Activated T-cell treated with anti-CD3 and anti-CD28 coated beads, Interleukin-2, amount 50 U/mL, for 1 hour (primary cell): ENCODE measurements at regions not wholly inside any gene's neighbourhood (a gene's known extent, or its start where the extent isn't known, plus 50 kb on each side); places are given as distances from the start of the nearest gene placed in this dataset.

Experiments used
- DNase-seq: peaks from one replicate; pipeline ENCODE4 v3.0.0-alpha.2; 2020

GRCh38 chr6:109295109-109295773 is 87.0 kb downstream of the CD164 start:
- DNase-seq: no peak

GRCh38 chr6:109292983-109293586 is 89.2 kb downstream of the CD164 start:
- DNase-seq: no peak

- no peak for DNase-seq
Observed at GRCh38 chr6:109292420-109292819, 89.8 kb downstream of the CD164 start.

GRCh38 chr6:109291902-109292301 is 90.4 kb downstream of the CD164 start:
- no peak for DNase-seq

- no peak for DNase-seq
Observed at GRCh38 chr6:109290143-109290931, 91.9 kb downstream of the CD164 start.

DNA sequence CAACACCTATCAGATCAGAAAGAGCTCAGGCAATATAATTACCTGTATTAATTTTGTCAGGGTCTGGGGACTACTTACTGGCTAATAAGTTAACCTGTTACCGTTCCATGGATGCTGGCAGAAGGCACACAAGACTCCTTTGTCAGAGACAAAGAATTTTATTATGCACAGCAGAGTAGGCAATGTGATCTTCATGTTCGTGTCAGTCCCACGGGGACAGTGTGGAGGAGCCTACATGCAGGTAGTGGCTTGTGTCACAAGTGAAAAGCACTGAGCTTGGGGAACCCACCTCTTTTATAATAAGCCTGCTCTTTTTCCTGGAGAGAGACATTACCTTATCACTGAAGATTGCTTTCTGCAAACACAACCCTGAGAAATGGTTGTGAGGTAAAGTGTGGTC is 96.9 kb downstream of the CD164 start:
- no peak for DNase-seq

DNA sequence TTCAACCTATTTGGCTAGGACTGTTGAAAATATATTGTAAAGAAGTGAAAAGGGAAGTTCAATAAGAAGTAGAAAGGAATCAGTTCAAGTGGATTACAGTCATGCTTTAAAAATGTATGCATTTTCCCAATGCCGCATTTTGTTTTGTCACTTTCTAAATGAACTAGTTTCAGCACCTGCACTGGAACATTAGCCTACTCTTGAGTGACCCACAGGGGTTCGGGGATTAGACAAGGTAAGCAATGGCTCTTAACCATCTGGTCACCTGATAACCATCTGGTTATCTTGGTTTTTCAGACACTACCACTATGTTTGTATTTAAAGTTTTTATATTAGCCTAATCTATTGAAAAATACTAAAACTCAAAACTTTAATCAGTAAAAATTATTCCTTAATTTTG is 97.6 kb downstream of the CD164 start:
- no peak for DNase-seq

GRCh38 chr6:109282756-109283155 is 99.5 kb downstream of the CD164 start:
- no peak for DNase-seq

- no peak for DNase-seq
Observed at GRCh38 chr6:109279628-109280027, 102.6 kb downstream of the CD164 start.

GRCh38 chr6:109271622-109272021 is 110.6 kb downstream of the CD164 start:
- no peak for DNase-seq

GRCh38 chr6:109269953-109270517 is 112.2 kb downstream of the CD164 start:
- no peak for DNase-seq

GRCh38 chr6:109269057-109269456 is 113.2 kb downstream of the CD164 start:
- no peak for DNase-seq

GRCh38 chr6:109265530-109265929 is 116.7 kb downstream of the CD164 start:
- DNase-seq: no peak

- DNase-seq: no peak
Observed at GRCh38 chr6:109263873-109264700, 118.2 kb downstream of the CD164 start.

DNA sequence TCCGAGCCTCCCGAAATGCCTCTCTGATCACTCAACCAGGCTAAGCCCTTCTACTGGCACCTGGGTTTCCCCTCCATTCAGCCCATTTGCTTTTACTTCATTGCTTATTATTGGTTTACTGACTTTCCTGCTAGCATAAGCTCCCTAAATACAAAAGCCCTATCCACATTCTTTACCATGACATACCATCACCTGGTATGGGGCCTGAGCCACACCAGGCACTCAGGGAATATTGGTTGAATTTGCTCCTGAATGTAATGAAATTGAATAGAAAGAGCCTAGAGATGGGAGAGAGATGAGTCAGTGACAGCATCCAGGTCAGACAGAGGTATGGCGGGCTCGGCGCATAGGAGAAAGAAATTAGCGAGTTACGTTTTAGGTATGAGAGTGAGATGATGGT is 120.0 kb downstream of the CD164 start:
- DNase-seq: no peak

GRCh38 chr6:109261811-109262210 is 120.5 kb downstream of the CD164 start:
- no peak for DNase-seq

DNA sequence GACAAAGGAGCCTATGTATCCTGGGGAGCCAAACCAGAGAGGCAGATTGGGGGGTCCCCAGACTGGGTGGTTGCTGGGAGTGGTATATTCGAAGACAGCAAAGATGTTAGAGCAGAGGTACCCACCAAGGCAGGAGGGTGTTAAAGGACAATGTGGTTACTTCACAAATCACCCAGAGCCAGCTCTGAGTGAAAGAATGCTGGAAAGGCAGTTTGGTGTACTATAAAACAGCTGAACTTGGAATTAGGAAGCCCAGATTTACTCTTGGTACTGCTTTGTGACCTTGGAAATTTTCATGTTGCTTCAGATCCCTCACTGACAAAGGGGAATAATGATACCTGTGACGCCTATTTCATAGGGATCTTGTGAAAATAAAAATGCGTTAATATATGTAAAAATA is 121.6 kb downstream of the CD164 start:
- no peak for DNase-seq

DNA sequence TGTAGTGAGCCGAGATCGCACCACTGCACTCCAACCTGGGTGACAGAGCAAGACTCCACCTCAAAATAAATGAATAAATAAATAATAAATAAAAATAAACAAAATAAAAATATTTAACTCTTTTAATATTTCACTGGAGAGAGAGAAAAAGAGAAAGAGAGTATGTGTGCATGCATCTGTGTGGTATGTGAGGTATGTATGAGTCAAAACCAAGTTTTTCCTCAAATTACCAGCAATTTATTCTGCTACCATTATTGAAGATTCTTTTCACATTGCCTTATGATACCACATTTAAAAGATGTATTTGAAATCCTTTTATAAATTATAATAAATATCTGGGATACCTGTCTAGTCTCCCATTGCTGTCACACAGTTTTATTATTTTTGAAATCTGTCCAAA is 122.1 kb downstream of the CD164 start:
- no peak for DNase-seq

DNA sequence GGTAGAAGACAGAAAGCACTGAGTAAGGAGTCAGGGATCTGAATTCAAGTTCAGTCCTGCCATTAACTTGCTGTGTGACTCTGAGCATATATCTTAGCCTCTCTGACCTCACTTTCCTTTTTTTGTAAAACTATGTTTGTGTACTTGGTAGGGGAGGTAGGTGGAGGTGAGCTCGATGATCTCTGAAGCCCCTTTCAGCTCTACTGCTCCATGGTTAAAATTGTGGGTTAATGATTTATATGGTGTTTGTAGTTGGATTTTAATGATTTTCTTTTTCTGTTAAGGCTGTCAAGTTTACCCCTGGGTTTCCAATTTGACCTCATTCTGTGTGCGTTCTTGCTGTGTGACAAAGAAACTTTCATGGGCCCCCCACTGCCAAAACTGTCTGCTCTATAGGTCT is 124.1 kb downstream of the CD164 start:
- DNase-seq: no peak

GRCh38 chr6:109257494-109257893 is 124.8 kb downstream of the CD164 start:
- no peak for DNase-seq

DNA sequence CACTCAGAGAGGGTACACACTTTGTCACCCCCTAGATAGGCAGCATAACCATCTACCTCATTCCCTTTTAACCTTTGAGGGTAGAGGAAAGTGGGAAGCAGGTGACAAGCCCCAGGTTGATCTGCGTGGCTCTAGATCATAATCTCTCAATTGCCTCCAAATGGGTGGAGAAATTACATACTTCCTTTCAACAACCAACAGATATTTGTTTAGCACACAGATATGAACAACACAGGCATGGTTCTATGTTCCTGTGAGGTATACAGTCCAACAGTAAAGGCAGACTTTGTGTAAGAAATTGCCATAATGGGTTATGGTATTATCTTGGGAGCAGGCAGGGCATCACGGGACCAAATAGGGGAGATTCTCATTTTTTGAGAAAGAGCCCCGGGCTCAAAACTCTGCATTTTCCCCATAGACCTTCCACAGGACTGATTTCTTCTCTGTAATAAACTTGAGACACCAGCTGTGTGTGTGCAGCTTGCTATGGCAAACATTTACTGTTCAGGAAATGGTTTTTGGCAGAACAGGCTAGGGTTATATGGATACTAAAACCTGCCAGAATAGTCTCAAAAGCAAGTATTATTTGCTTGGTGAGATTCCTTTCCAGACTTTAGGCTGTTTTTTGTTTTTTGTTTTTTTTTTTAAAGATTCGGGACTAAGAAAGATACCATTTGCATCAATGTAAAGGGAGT is 126.2 kb downstream of the CD164 start:
- no peak for DNase-seq

GRCh38 chr6:109255087-109255486 is 127.2 kb downstream of the CD164 start:
- DNase-seq: no peak
